ENCODE measurements at regions not wholly inside any gene's neighbourhood (a gene's known extent, or its start where the extent isn't known, plus 50 kb on each side); places are given as distances from the start of the nearest gene placed in this dataset.

DNA sequence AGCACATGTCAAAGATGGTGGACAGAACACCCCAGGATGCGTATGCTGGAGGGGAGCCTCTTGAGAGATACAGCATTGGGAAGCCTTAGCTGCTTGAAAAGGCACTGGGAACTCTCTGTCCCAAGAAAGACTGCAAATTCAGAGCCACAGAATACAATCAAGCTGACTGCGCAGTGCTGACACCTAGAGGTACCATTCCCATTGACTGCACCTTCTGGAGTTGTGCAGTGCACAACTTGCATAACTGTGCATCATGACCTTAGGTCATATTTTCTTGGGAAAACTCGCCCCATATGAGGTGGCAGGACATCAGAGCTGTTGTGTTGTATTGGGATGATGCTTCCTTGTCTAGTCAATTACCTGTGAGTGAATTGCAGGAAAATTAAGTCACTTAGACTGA is 646.5 kb upstream of the NOX3 start:
- no peak for DNase-seq

DNA sequence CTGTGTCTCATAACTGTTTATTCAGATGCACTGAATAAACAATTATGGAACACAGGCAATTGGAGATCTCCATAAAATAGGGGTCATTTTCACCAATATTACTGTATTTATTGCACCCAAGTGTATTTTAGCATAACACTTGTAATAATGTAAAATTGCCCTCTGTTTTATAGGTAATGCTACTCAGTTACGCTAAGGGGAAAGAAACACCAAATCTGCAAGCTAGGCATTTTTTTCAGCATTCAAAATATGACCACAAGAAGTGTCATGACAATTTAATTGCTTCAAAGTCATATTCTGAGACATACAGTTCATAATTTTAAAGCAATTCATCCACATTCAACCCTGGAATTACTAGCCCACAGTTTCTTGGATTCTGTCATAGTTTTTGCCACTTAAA is 643.2 kb upstream of the NOX3 start:
- DNase-seq, result no peak

DNA sequence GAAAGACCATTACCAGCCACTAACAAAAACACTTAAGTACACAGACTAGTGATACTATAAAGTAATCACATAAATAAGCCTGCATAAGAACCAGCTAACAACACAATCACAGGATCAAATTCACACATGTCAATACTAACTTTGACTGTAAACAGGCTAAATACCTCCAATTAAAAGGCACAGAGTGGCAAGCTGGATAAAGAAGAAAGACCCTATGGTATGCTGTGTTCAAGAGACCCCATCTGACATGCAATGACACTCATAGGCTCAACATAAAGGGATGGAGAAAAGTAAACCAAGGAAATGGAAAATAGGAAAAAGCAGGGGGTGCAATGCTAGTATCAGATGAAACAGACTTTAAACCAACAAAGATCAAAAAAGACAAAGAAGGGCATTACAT is 631.8 kb upstream of the NOX3 start:
- DNase-seq, result no peak

DNA sequence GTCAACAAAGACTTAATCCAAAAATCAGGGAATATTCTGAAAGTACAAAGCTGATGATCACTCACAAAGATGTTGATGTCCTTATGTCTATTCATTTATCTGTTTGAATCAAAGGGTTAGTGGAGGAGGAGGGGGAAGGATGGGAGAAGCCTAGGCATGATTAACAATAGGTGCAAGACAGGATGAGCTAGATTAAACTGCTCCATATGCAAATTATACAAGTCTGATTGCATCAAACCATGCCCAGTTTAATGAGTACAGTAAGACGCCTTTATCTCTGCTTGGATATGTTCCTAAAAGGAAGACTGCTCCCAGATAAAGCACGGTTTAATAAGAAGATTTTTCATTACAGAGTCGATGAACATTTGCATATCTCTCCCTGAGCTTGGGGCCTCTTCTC is 626.4 kb upstream of the NOX3 start:
- DNase-seq, result no peak

DNA sequence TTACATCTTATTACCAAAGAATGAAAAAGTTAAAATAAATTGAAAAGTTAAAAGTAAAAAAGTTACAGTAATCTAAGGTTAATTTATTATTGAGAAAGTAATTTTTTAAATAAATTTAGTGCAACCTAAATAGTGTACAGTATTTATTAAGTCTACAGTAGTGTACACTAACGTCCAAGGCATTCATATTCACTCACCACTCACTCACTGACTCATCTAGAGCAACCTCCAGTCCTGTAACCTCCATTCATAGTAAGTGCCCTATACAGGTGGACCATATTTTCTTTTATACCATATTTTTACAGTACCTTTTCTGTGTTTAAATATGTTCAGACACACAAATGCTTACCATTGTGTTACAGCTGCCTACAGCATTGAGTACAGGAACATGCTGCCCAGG is 624.7 kb upstream of the NOX3 start:
- DNase-seq, result no peak

DNA sequence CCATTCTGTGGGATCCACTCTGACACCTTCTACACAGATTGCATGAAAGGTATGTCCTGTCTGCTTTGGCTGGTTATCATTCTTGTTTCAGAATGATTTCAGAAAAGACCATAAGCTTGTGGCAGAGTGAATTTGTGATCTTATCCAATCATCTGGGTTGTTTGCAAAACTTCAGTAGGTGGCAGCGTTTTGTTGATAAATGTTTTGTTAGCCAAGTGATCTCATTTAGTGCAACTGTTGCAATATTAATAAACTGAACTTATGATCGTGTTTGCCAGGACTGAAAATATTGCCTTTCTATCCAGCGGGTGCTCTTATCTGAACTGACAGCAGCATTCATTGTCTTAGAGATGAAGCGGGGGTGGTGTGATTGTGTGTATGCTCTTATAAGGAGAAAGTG is 613.2 kb upstream of the NOX3 start:
- no peak for DNase-seq

DNA sequence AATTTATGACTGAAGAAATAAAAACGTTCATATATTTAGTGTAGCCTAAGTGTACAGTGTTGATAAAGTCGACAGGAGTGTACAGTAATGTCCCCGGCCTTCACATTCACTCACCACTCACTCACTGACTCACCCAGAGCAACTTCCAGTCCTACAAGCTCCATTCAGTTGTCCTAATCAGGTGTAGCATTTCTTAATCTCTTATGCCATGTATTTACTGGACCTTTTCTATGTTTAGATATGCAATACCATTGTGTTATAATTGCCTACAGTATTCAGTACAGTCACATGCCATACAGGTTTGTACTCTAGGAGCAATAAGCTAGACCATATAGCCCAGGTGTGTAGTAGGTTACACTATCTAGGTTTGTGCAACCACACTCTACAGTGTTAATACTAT is 610.2 kb upstream of the NOX3 start:
- DNase-seq, result no peak

DNA sequence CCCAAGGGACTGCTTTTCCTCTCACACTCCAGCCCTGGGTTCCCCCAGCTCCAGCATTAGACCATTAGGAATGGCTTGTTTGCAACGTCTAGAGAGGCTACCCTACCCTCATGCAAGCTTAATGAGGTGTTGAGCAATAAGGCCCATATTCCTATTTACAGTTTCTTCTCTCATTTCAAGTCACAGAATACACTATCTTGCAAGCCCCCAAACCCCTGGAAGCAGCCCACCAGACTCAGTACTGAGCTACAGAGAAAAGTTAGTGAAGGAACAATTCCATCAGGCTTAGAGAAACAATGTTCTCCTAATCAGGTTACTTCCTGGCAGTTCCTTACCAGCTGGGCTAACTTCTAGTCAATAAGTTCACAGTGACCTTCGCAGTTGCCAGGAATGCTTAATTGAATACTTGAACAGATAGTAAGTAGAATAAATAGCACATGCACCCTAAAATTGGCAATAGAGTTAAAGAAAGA is 606.5 kb upstream of the NOX3 start:
- no peak for DNase-seq

DNA sequence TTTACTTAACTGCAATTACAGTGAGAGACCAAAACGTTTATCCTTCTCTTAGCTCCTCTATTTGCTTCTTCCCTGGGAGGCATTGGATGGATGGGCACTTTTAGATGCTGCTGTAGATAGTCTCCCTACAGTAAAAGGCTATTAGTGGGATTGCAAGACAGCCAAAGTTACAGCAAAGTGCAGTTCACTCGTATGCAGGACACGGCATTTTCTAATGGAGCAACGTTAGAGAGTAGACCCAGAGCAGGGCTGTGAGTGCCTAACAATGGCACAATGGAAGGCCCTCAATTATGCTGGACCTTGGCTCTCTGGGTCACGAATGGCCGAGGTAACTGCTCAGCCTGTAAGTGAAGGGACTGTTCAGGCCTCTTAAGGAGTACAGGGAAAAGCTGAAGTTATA is 605.8 kb upstream of the NOX3 start:
- DNase-seq, result no peak

DNA sequence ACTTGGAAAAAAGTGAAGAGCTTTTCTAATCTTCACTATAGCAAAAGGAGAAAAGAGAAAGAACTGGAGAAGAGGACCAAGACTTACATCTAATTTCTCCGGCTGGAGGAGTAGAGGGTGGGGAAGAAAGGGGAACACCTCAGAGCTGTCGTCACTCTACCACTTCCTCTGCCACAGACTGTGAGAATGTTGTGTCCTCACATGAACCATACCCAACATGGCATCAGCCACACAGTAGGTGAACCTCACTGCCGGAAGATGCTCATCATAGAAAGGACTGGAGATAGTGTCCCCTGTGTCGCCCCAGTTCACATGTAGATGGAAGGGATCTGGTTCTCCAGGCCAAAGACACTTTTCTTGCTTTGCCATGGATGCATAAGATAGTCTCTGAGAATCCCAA is 604.4 kb upstream of the NOX3 start:
- no peak for DNase-seq

DNA sequence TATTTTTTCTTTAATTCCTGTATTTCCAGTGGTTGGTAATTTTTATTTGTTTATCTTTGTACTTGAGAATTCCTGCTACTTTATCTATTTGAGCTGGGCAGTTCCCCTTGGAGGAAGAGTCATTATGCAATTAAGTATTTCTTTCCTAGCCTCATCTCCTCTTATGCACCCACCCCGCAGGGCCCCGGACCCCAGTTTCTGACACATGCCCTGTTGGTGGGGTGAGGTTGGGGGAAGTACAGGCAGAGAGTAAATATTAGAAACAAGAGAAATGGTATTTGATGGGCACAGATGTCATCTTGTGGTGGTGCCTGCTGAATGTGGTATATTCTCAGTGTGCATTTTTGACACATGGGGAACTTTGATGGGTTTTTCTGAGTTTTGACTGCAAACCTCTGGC is 602.7 kb upstream of the NOX3 start:
- no peak for DNase-seq

DNA sequence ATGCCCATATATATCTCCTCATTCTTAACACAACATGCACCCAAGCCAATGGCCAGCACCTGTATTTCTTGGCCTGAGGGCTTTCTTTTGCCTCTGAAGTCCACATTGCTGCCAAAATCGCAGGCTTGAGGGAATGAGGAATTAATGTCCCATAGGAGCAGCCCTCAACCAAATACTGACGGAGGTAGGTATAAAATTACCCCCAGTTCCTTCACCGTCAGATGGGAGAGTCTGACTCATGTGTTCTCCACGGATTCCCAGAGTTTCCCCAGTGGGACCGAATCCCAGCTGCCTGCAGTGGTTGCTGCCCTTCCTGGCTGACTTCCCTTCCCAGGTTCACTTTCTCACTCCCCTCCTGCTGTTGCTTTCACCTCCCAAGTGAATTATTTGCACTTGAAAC is 602.2 kb upstream of the NOX3 start:
- DNase-seq, result no peak

DNA sequence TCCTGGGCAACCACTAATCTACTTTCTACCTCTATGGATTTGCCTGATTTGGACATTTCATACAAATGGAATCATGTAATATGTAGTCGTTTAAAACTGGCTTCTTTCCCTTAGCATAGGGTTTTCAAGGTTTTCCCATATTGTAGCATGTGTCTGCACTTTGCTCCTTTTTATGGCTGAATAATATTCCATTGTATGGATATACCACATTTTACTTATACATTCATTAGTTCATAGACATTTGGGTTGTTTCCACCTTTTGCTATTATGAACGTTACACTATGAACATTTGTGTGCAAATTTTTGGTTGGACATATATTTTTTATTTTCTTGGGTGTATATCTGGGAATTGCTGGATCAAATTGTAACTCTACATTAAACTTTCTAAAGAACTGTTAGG is 600.4 kb upstream of the NOX3 start:
- no peak for DNase-seq

DNA sequence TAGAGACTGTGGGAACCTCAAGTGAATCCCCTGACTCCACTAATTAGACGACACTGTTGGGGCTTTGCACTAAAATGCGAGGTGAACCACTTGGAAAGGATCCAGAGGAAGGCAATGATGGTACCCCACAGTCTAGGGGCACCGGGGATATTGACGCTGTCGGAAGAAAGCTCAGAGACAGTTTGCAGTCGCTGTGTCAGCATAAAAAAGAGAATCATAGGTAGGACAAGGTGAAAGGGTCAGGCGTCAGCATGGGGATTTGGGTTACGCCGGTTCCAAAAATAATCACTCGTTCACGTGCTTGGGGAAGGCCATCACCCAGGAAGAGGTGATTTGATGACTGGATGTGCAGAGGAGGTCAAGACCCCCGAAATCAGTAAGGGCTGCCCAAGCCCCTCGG is 598.0 kb upstream of the NOX3 start:
- no peak for DNase-seq

DNA sequence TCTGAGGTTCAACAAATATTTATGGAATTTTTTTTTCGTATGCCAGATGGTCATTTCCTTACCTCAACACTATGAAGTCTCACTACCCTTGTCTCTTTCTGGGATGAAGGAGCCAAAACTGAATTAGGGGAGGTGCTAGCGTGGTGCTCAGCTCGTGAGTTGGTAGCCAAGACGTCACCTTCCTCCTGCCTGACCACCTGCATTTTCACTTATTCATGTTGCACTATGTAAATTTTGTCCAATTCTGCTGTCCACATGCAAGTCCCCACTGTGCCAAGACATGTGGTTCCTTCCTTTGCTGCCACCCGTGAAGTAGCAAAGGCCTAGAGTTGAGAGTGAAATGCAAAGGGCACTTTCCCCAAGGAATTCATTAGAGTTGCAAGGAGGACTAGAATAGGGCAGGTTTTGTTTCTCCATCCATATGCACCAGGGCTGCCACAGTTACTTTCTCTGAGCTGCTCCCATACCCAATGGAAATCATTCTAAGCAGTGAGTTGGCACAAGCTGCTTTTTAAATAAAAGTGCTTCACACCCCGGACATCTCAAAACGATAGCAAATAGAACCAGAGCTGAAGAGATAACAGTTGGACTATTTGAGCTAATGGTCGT is 591.3 kb upstream of the NOX3 start:
- no peak for DNase-seq

DNA sequence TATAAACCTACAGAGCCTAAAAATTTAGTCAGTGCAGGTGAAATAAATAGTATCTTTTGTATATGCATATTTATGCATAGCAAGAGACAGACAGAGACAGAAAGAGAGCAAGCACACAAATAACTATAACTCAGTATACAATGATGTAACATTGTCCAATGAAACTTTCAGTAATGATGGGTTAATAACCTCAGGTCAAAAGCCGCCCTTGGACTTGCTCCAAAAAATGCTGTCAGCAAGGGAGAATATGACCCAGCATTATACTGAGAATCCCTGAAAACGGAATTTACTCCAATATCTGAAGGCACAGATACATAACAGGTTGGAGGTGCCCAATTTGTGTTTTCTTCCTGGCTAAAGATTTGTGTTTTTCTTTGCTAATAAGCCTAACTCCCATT is 590.6 kb upstream of the NOX3 start:
- DNase-seq, result no peak

DNA sequence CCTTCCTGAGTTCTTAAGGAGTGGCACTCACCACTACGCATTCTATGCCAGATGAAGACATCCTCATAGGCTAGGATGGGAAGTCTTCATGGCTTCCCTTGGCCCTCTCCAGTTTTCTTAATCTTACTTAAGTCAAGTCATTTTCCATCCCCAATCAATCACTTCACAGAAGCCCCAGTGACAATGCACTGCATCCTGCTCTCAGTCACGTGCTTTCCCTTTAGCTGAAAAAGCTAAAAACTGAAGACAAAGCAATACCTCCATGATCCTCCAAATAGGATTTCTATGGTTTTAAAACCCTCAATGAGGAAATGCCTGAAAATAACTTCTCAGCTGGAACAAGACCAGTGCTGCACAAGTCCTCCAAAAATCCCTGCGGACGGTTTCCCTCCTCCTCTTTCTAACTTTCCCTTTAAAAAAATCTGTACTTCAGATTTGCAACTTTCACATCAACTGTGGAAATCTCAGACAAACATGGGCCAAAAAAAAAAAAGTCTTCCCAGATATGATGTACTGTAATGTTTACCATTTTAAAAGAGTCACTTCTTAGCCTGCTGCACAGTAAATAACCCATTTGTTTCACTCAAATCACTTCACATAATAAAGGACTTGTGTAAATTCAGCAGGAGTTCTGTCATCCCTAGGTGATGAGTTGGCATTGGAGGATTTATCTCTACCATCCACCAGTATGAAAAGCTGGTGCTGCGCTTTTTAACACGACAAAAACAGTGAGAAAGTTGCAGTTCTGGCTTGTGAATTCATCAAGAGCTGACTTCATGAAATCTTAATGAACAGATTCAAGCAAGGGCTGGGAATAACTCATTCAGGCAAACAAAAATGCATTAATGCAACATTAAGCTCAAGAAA is 590.0 kb upstream of the NOX3 start:
- no peak for DNase-seq

DNA sequence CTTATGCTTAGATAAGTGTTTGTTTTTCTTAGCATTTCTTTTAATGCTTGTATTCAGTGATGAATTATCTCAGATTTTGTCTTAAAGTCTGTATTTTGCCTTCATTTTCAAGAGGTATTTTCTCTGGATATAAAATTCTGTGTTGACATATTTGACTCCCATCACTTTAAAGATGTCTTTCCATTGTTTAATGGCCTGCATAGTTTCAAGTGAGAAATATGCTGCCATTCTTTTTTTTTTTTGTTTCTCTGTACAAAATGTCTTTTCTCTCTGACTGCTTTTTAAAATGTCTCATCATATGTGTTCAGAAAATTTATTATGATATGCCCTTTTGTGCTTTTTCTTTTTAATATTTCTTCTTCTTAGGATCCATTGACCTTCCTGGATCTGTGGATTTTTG is 578.0 kb upstream of the NOX3 start:
- DNase-seq, result no peak

DNA sequence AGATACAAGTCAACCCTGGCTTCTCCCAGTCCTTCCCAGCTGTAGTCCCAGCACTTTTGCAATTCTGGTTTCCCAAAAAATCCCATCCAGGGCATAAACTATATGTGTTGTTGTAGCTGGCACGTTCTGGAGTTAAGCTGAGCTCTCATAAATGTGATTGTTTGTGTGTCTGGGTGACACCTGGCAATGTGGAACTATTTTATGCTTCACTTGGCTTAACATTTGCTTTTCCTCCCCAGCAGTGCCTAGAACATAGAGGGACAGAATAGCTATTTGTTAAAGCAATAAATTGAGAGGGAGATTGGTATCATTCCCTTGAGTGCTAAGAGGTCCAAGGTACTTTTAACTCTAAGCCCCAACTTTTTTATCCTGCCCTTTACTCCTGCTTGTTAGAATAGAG is 575.9 kb upstream of the NOX3 start:
- no peak for DNase-seq

DNA sequence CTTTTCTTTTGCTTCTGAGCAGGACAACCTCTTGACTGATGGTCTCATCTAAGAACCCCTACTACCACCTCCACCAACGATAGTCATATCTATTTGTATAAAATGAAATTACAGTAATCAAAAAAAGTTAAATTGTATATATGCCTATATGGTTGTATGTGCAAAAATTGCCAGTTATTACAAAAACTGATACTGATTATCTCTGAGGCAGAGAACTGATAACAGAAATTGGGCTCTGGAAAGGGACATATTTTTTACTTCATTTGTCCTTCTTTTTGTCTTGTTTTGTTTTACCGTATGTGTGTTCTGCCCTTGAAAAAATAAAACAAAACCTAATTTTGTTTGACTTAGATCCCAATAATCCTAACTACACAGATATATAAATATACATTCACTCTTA is 574.4 kb upstream of the NOX3 start:
- DNase-seq, result no peak

DNA sequence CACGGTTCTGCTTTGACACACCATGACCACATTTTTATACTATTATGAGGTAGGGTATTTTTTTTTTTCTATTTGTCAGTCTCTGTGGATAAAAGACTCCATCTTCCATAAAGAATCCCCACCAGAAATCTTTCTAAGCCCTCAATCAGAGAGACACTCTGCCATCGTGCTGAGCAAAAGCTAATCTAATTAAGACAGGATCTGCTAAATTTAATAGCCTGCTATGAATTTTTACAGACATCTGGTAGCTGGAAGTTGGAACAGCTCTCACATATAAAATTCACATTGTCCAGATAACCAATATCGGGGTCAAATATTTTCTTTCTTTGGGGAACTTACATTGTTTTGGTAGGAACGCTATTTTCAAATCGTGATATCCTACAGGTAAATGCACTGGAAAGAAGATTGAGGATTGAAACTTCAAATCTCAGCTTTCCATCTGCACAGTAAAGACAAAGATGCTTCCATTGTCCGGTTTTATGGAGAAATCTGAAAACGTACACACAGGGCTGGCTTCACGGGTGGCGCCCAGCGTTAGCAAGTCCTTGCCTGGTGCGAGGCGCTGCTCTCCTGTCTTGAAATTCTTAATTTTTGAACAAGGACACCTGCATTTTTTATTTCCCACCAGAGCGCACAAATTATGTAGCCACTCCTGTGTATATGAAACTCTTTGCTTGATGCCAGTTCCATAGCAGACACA is 573.8 kb upstream of the NOX3 start:
- DNase-seq, result no peak

DNA sequence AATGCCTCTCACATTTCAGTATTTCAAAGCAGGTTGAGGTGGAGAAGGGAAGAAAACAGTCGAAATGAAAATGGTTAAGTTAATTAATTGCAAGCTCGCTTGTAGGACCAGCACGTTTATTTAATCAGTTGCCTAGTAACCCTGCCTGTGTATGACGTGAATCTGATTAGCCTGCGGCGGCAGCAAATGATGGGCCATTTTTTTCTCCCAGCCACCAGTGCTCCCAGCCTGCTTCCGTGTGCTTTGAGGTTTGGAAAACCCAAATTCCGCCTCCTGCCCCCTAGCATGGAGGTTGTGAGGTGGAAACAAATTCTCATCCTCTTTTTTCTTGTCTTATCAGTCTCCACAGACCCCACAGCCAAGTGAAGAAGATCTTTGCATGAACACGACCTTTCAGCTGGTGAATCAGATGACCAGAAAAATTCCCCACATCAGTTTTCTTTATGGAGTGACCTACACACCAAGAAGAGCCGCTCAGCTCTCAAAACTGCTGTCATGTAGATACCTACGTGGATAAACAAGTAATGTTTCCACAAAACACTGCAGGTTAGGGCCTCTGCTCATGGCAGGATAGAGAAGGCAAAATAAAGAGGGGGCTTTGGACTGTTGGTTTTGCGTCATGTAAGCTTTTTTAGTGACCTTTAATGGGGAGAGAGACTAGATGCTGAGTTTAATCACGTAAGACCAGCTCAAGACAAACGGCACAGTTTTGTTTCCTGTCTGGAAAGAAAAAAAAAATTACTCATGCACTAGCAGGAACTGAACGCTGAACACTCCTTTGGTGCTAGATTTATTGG is 572.9 kb upstream of the NOX3 start:
- DNase-seq, result no peak

DNA sequence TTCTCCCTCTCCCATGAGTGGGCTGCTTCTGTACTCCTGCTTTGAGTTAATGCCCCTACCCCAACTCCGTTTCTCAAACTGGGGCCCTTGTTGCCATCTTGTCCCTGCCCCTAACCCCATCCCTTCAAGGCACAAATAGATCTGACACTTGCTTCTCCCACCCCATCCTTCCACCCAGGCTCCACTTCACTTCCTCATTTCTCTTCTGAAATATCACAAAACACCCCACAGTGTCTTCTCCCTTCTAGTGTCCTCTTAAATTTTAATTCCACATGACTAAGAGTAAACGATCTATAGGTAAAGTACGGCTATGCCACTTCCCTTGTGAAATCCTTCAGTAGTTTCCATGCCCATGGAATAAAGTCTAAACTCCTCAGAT is 571.6 kb upstream of the NOX3 start:
- DNase-seq, result no peak

All from NCI-H1436 treated with DMSO at 0.1 percent for 48 hours (cell line).